HCT116 (cell line): ENCODE measurements at regions not wholly inside any gene's neighbourhood (a gene's known extent, or its start where the extent isn't known, plus 50 kb on each side); places are given as distances from the start of the nearest gene placed in this dataset.

Source experiments
- ATAC-seq: fragments of 200-7000 bp; cut with Tn5 transposase; 2 replicates; pipeline ENCODE4 v1.9.1; 2020; ENCODE audit warnings: mild to moderate bottlenecking, moderate library complexity
- BruUV-seq: library from RNA; stranded (reverse); fragments of 400-500 nt; replicated peaks from 2 replicates; lab custom pipeline; 2021; lab: Mats Ljungman, UMichigan
- CTCF ChIA-PET: fragments of 300-600 bp; sonication (Branson Sonifier 250); formaldehyde crosslinking; loops from one replicate; lab custom pipeline; 2021; ENCODE audit warnings: antibody characterized with exemption; lab: Charles Lee
- POLR2A ChIA-PET: fragments of 300-600, 350-600 bp; sonication (Branson Sonifier 250); formaldehyde crosslinking; loops from one replicate; lab custom pipeline; 2021; ENCODE audit warnings: antibody characterized with exemption; lab: Charles Lee
- RAD21 ChIA-PET, 2 experiments: fragments of 300-600 bp; sonication (Branson Sonifier 250); formaldehyde crosslinking; loops; one replicate each; lab custom pipeline; 2023; ENCODE audit warnings: low total read pairs in 2 of 2; ENCODE audit not compliant: uncharacterized antibody in 2 of 2, unreplicated experiment in 2 of 2, low non-redundant PET in 1 of 2; lab: Charles Lee
- DNase-seq: peaks from one replicate; pipeline ENCODE4 v3.0.0-alpha.2; 2010; ENCODE audit warnings: low read depth, low spot score
- H2AFZ ChIP-seq: fragments of 200-600 bp; shearing (Covaris generic), sonication (generic); 2 replicates; pipeline ENCODE4 v1.6.1; 2017; ENCODE audit warnings: low read depth, mixed run types, mixed read lengths, antibody characterized with exemption, low read length; ENCODE audit not compliant: poor library complexity, severe bottlenecking
- H3K27ac ChIP-seq: 2 replicates; pipeline ENCODE4 v1.5.1; 2012; ENCODE audit warnings: low read depth, low read length
- H3K27me3 ChIP-seq: fragments of 200-600 bp; sonication (generic); 2 replicates; pipeline ENCODE4 v1.6.1; 2016; ENCODE audit warnings: mixed run types, low read length, mixed read lengths; ENCODE audit not compliant: insufficient read depth
- H3K36me3 ChIP-seq, 2 experiments: fragments of 200-500 bp in 1 of 2; fragments of 200-600 bp in 1 of 2; sonication (Bioruptor generic) in 1 of 2; sonication (generic) in 1 of 2; 2 replicates each; pipeline versions ENCODE4 v1.5.1 to v1.6.1; 2014 to 2016; ENCODE audit warnings: low read length in 2 of 2, inconsistent platforms in 1 of 2, mixed read lengths in 1 of 2, mixed run types in 1 of 2; ENCODE audit not compliant: insufficient read depth in 2 of 2, control insufficient read depth in 1 of 2
- H3K4me1 ChIP-seq, 2 experiments: fragments of 200-600 bp in 1 of 2; sonication (generic) in 1 of 2; 2 replicates each; pipeline versions ENCODE4 v1.5.1 to v1.6.1; 2012 to 2017; ENCODE audit warnings: low read length in 2 of 2, inconsistent platforms in 1 of 2, mild to moderate bottlenecking in 1 of 2, mixed read lengths in 1 of 2, mixed run types in 1 of 2, moderate library complexity in 1 of 2; ENCODE audit not compliant: insufficient read depth in 2 of 2, control insufficient read depth in 1 of 2
- H3K4me2 ChIP-seq: fragments of 200-600 bp; sonication (generic); 2 replicates; pipeline ENCODE4 v1.6.1; 2017; ENCODE audit warnings: mixed run types, low read length, mixed read lengths
- H3K4me3 ChIP-seq, 2 experiments: fragments of 200-600 bp in 1 of 2; sonication (generic) in 1 of 2; replicated peaks in 1 of 2; 2 replicates each; pipeline ENCODE4 v1.5.1; 2011 to 2016; ENCODE audit warnings: low read length in 2 of 2, control low read depth in 1 of 2, low read depth in 1 of 2, mild to moderate bottlenecking in 1 of 2, mixed read lengths in 1 of 2, mixed run types in 1 of 2
- H3K79me2 ChIP-seq: fragments of 200-600 bp; sonication (generic); 2 replicates; pipeline ENCODE4 v1.6.1; 2017; ENCODE audit warnings: mild to moderate bottlenecking, mixed run types, low read length, moderate library complexity, mixed read lengths; ENCODE audit not compliant: insufficient read depth
- H3K9ac ChIP-seq: fragments of 200-600 bp; sonication (generic); 2 replicates; pipeline ENCODE4 v1.6.1; 2016; ENCODE audit warnings: low read length, mixed read lengths
- H3K9me2 ChIP-seq: fragments of 200-600 bp; sonication (generic), shearing (Covaris generic); 2 replicates; pipeline ENCODE4 v1.6.1; 2017; ENCODE audit warnings: mixed run types, mild to moderate bottlenecking, moderate library complexity; ENCODE audit not compliant: insufficient read depth
- H3K9me3 ChIP-seq, 2 experiments: fragments of 200-500 bp in 1 of 2; fragments of 200-600 bp in 1 of 2; sonication (Bioruptor generic) in 1 of 2; sonication (generic) in 1 of 2; 2 replicates each; pipeline ENCODE4 v1.6.1; 2014 to 2017; ENCODE audit warnings: low read length in 2 of 2, mixed read lengths in 2 of 2, inconsistent platforms in 1 of 2, low read depth in 1 of 2, mild to moderate bottlenecking in 1 of 2, mixed run types in 1 of 2, moderate library complexity in 1 of 2; ENCODE audit not compliant: control insufficient read depth in 1 of 2, insufficient read depth in 1 of 2
- H4K20me1 ChIP-seq: fragments of 200-600 bp; sonication (generic), shearing (Covaris generic); 2 replicates; pipeline ENCODE4 v1.6.1; 2017; ENCODE audit warnings: mixed run types, mild to moderate bottlenecking, moderate library complexity; ENCODE audit not compliant: insufficient read depth
- ATF3 ChIP-seq: IDR thresholded peaks from 2 replicates; pipeline ENCODE4 v1.6.1; 2012
- CEBPB ChIP-seq: IDR thresholded peaks from 2 replicates; pipeline ENCODE4 v1.6.1; 2012; ENCODE audit warnings: low read depth
- ELF1 ChIP-seq: IDR thresholded peaks from 2 replicates; pipeline ENCODE4 v1.6.1; 2012; ENCODE audit warnings: low read depth, borderline replicate concordance
- FOSL1 ChIP-seq: IDR thresholded peaks from 2 replicates; pipeline ENCODE4 v1.6.1; 2012; ENCODE audit warnings: low read depth
- POLR2A ChIP-seq: IDR thresholded peaks from 2 replicates; pipeline ENCODE4 v1.7.0; 2011; ENCODE audit warnings: borderline replicate concordance; ENCODE audit not compliant: insufficient read depth, insufficient read length; ENCODE audit errors: extremely low read depth
- RAD21 ChIP-seq: IDR thresholded peaks from 2 replicates; pipeline ENCODE4 v1.6.1; 2012; ENCODE audit warnings: low read depth, mild to moderate bottlenecking
- TCF7L2 ChIP-seq: IDR thresholded peaks from 2 replicates; pipeline ENCODE4 v1.7.0; 2011; ENCODE audit warnings: borderline replicate concordance, inconsistent platforms; ENCODE audit not compliant: insufficient read depth, insufficient read length; ENCODE audit errors: extremely low read depth
- YY1 ChIP-seq: IDR thresholded peaks from 2 replicates; pipeline ENCODE4 v1.6.1; 2011; ENCODE audit warnings: low read length, low read depth, moderate library complexity, mild to moderate bottlenecking; ENCODE audit not compliant: insufficient replicate concordance; ENCODE audit errors: extremely low read depth
- ZBTB33 ChIP-seq: IDR thresholded peaks from 2 replicates; pipeline ENCODE4 v1.6.1; 2011; ENCODE audit warnings: mild to moderate bottlenecking, low read length, moderate library complexity; ENCODE audit not compliant: insufficient replicate concordance; ENCODE audit errors: extremely low read depth
- intact Hi-C: fragments of 100-400 bp; cut with micrococcal nuclease; formaldehyde crosslinking; loops from 2 replicates; pipeline ENCODE4 v1.10.0; 2022
- TF ChIP-seq, protein P1 (sequence below): IDR thresholded peaks from 2 replicates; pipeline ENCODE4 v1.6.1; 2012; ENCODE audit warnings: low read depth
- TF ChIP-seq, protein P2 (sequence below): IDR thresholded peaks from 2 replicates; pipeline ENCODE4 v1.6.1; 2012

GRCh38 chr14:82410064-82410463 lies 876.4 kb upstream of the SEL1L start:
- intact Hi-C loops = no loop called here
- CTCF ChIA-PET = no interaction called here

More at GRCh38 chr14:82410064-82410463, 876.4 kb upstream of the SEL1L start:
- Histone ChIP-seq H3K4me2 (no peak overlapping the region), H3K27me3 (no peaks in the 10 kb centered on the region), H4K20me1 (no peaks in the 10 kb centered on the region), H3K9me3 (peaks cover 5 to 6% of the 10 kb centered on the region in 2 experiments; a peak in 2 of 4 replicates), H3K9me2 (no peaks in the 10 kb centered on the region), H3K27ac (no peak overlapping the region), H3K36me3 (no peaks in the 10 kb centered on the region), H3K9ac (no peak overlapping the region), H3K79me2 (no peaks in the 10 kb centered on the region), H2AFZ (no peak overlapping the region), H3K4me3 (no peak overlapping the region), H3K4me1 (no peaks in the 10 kb centered on the region)
- RAD21 ChIA-PET = no interaction called here
- no peak for DNase-seq
- BruUV-seq = no TSS peak
- POLR2A ChIA-PET = no interaction called here
- no peak for ATAC-seq
- TF ChIP-seq CEBPB (no peak), RAD21 (no peak), ZBTB33 (no peak), TCF7L2 (no peak), FOSL1 (no peak), ATF3 (no peak), ELF1 (no peak), POLR2A (no peak), YY1 (no peak)
- TF ChIP-seq, protein P1, sequence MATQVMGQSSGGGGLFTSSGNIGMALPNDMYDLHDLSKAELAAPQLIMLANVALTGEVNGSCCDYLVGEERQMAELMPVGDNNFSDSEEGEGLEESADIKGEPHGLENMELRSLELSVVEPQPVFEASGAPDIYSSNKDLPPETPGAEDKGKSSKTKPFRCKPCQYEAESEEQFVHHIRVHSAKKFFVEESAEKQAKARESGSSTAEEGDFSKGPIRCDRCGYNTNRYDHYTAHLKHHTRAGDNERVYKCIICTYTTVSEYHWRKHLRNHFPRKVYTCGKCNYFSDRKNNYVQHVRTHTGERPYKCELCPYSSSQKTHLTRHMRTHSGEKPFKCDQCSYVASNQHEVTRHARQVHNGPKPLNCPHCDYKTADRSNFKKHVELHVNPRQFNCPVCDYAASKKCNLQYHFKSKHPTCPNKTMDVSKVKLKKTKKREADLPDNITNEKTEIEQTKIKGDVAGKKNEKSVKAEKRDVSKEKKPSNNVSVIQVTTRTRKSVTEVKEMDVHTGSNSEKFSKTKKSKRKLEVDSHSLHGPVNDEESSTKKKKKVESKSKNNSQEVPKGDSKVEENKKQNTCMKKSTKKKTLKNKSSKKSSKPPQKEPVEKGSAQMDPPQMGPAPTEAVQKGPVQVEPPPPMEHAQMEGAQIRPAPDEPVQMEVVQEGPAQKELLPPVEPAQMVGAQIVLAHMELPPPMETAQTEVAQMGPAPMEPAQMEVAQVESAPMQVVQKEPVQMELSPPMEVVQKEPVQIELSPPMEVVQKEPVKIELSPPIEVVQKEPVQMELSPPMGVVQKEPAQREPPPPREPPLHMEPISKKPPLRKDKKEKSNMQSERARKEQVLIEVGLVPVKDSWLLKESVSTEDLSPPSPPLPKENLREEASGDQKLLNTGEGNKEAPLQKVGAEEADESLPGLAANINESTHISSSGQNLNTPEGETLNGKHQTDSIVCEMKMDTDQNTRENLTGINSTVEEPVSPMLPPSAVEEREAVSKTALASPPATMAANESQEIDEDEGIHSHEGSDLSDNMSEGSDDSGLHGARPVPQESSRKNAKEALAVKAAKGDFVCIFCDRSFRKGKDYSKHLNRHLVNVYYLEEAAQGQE = no peak
- TF ChIP-seq, protein P2, sequence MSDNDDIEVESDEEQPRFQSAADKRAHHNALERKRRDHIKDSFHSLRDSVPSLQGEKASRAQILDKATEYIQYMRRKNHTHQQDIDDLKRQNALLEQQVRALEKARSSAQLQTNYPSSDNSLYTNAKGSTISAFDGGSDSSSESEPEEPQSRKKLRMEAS = no peak
